ENCODE measurements at regions not wholly inside any gene's neighbourhood (a gene's known extent, or its start where the extent isn't known, plus 50 kb on each side); places are given as distances from the start of the nearest gene placed in this dataset.
"Not testable (repeated sequence)": the region's sequence is repeated elsewhere in the genome, so short reads cannot be mapped to it uniquely, and the experiment has no call there.

DNA sequence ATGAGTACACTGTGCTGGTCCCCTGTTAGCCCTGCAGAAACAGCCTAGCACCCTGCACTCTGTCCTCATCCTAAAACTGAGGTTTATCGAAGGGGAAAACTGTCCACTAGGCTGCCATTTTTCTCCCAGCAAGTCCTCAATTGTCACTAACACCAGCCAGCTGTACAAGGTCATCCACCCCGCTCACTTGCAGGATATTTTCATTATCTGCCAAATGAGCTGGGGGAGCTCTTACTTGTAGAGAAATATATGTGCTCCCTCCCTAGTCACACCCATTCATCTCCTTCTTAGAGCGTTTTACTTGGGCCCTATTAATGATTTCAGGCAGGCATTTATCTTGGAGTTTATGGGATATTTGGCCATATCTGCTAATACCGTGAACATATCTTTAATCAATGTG lies 413.5 kb upstream of the NFE2L3 start:
- H3K4me3 ChIP-seq (replicated peaks; ENCODE audit: low read depth, low read length), result no peak overlapping the region
- DNase-seq (ENCODE audit: low read depth), result no peak
- TF ChIP-seq, protein P1, sequence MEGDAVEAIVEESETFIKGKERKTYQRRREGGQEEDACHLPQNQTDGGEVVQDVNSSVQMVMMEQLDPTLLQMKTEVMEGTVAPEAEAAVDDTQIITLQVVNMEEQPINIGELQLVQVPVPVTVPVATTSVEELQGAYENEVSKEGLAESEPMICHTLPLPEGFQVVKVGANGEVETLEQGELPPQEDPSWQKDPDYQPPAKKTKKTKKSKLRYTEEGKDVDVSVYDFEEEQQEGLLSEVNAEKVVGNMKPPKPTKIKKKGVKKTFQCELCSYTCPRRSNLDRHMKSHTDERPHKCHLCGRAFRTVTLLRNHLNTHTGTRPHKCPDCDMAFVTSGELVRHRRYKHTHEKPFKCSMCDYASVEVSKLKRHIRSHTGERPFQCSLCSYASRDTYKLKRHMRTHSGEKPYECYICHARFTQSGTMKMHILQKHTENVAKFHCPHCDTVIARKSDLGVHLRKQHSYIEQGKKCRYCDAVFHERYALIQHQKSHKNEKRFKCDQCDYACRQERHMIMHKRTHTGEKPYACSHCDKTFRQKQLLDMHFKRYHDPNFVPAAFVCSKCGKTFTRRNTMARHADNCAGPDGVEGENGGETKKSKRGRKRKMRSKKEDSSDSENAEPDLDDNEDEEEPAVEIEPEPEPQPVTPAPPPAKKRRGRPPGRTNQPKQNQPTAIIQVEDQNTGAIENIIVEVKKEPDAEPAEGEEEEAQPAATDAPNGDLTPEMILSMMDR (IDR thresholded peaks at IDR 0.05; ENCODE audit: low read length, missing control alignments), result no peak

DNA sequence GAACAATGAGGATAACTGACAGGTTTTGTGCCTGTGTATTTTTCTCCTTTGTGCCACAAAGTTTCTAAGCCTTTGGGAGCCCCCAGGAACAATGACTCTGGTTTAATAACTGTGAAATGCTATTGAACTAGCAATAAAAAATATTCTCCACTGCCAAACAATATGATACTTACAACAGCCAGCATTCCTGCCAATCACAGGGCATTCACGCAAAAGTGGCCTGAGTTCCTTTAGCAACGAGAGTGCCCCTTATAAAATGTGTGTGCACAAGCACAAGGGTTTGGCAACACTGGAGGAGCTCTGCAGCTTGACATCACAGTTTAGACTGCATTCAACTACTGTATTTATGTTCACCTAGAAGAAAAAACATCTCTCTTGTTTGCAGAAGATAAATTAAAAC lies 412.9 kb upstream of the NFE2L3 start:
- TF ChIP-seq, protein P1 (IDR thresholded peaks at IDR 0.05; ENCODE audit: low read length, missing control alignments), result no peak
- no peak overlapping the region for H3K4me3 ChIP-seq (replicated peaks; ENCODE audit: low read depth, low read length)
- DNase-seq (ENCODE audit: low read depth), result no peak

DNA sequence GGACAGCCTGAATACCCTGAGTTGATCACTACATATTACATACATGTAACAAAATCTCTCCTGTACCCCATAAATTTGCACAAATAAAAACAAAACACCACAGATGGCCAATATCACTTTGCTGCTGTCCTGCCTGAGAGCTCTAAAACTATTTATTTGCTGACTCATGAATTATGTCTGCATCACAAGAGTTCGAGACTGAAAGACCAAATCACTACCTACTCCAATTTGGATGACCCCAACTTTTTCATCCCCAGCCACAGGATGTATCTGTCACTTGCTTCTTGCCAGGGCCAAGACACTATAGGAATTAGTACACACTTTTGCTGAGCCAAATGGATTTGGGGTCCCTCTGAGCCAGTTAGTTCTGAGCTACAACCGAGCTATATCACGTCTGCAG lies 409.7 kb upstream of the NFE2L3 start:
- DNase-seq (ENCODE audit: low read depth), result no peak
- no peak overlapping the region for H3K4me3 ChIP-seq (replicated peaks; ENCODE audit: low read depth, low read length)
- TF ChIP-seq, protein P1 (IDR thresholded peaks at IDR 0.05; ENCODE audit: low read length, missing control alignments), result no peak

DNA sequence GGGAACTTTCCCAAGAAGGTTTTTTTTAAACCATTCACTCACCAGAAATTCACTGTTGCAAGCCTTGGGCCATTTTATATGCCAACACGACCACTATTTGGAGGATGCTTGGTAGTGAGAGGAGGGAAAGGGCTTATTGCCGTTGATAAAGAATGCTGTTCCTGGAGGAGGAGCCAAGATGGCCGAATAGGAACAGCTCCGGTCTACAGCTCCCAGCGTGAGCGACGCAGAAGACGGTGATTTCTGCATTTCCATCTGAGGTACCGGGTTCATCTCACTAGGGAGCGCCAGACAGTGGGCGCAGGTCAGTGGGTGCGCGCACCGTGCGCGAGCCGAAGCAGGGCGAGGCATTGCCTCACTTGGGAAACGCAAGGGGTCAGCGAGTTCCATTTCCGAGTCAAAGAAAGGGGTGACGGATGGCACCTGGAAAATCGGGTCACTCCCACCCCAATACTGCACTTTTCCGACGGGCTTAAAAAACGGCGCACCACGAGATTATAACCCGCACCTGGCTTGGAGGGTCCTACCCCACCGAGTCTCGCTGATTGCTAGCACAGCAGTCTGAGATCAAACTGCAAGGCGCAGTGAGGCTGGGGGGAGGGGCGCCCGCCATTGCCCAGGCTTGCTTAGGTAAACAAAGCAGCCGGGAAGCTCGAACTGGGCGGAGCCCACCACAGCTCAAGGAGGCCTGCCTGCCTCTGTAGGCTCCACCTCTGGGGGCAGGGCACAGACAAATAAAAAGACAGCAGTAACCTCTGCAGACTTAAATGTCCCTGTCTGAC lies 408.1 kb upstream of the NFE2L3 start:
- H3K4me3 ChIP-seq (replicated peaks; ENCODE audit: low read depth, low read length); DNase-seq (ENCODE audit: low read depth): not testable (repeated sequence)

DNA sequence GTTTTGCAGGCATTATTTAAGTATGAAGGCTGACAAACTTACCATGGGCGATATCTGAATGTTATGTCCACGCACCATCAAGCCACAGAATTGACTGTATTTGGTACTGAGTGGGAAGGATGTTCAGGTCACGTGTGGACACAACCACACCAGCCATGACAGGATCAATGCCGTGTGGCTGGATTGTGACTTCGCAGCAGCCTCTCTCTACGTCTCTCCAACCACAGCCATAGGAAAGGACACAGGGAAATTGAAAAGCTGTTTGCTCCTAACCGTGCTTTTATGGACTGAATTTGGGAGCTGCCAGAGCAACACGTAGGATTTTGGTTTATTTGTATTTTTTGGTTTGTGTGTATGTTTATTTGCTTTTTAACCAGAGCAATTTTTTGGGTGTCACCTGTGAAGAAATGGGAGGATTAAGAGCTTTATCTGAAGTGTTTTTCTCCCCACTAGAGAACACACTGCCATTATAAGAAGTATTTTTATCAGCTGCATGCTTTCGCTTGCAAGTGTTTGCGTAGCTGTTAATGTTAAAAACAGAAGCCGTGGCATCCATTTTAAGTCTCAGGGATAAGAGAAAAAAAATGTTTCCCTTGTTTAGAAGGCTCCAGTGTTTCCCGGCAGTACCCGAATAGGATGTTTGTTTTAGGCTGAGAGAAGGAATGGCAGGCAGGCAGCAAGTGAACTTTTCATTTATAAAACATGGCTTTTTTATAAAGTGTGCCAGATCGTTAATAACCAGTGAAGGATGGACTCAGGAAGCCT lies 401.1 kb upstream of the NFE2L3 start:
- TF ChIP-seq, protein P1 (IDR thresholded peaks at IDR 0.05; ENCODE audit: low read length, missing control alignments), result no peak
- no peak for DNase-seq (ENCODE audit: low read depth)
- H3K4me3 ChIP-seq (replicated peaks; ENCODE audit: low read depth, low read length), result no peak overlapping the region

DNA sequence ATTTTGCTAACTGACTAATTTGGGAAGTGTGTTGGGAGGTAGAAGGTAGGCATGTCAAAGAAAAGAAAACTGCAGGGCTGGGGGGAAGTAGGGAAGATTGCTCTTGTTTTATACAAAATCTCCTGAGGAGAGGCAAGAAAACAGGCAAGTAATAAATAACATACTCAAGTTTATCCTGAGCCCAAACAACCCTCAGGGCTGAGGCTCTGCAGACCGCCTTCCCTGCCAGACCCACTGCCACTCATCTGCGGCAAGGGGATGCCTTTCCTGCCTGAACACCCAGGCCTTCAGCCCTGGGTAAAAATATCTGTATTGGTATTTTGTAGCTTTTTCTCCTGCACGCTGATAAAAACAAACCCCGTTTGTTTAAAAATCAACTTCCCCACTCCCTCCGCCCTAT lies 399.8 kb upstream of the NFE2L3 start:
- no peak for DNase-seq (ENCODE audit: low read depth)
- TF ChIP-seq, protein P1 (IDR thresholded peaks at IDR 0.05; ENCODE audit: low read length, missing control alignments), result no peak
- H3K4me3 ChIP-seq (replicated peaks; ENCODE audit: low read depth, low read length), result no peak overlapping the region

DNA sequence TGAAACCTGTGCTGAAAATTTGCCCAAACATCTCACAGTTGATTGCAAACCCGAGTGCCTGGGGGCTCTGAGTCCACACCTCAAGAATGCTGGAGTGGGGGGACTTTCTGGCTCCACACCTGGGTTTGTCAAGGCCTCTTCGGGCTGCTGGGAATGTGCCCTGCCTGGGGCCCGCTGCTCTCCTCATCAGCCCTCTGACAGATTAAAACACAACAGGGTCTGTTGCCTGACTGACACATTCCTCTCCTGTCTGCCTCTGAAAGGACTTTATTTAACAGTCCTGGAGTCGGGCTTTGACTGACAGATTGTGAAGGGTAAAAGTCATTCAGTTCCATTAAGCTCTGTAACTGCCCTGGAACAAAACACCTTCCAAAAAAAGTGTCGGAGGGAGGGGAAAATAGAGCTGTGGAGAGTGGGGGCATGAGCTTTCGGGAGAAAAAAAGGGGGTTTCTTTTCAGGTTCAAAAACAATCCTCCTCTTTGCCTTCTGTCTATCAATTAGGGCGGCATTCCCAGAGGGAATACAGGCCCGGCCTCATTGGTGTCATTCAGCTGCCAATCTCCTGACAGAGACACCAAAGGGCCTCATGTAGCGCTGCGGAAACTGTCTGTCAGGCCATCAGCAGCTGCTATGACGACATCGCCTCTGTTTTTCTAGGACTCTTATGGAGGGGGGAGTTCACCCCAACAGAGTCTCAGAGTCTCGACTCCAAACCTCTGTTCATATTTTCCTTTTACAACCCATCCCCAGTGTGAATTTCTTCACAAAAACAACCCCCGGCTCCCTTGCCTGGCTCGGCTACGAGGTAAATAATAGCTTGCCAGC lies 398.8 kb upstream of the NFE2L3 start:
- TF ChIP-seq, protein P1 (IDR thresholded peaks at IDR 0.05; ENCODE audit: low read length, missing control alignments), result no peak
- no peak for DNase-seq (ENCODE audit: low read depth)

More for the DNA sequence above, 398.8 kb upstream of the NFE2L3 start:
- no peak overlapping the region for H3K4me3 ChIP-seq (replicated peaks; ENCODE audit: low read depth, low read length)
